ENCODE measurements at regions not wholly inside any gene's neighbourhood (a gene's known extent, or its start where the extent isn't known, plus 50 kb on each side); places are given as distances from the start of the nearest gene placed in this dataset.
"Not testable (repeated sequence)": the region's sequence is repeated elsewhere in the genome, so short reads cannot be mapped to it uniquely, and the experiment has no call there.

GRCh38 chr14:49962621-49963020 is 69.7 kb downstream of the ARF6 start:
- intact Hi-C loops (cut with micrococcal nuclease; ENCODE audit: unreplicated experiment): no loop called here

GRCh38 chr14:49965068-49965651 is 72.3 kb downstream of the ARF6 start:
- CTCF ChIA-PET; H3K4me1 ChIP-seq (ENCODE audit: insufficient read depth, low read length, poor library complexity, severe bottlenecking); POLR2A ChIA-PET (ENCODE audit: low non-redundant PET); DNase-seq (ENCODE audit: low spot score); H3K36me3 ChIP-seq (ENCODE audit: insufficient read depth, low read length, poor library complexity, severe bottlenecking); BruUV-seq (replicated peaks); intact Hi-C loops (cut with micrococcal nuclease; ENCODE audit: unreplicated experiment); H3K27me3 ChIP-seq (replicated peaks; ENCODE audit: insufficient read depth, low read depth, low read length, poor library complexity); H3K9me3 ChIP-seq (ENCODE audit: low read depth, low read length, poor library complexity, severe bottlenecking); H3K4me3 ChIP-seq (ENCODE audit: low read depth, low read length, poor library complexity, severe bottlenecking); H3K27ac ChIP-seq (ENCODE audit: low read depth, low read length, poor library complexity, severe bottlenecking): not testable (repeated sequence)

More at GRCh38 chr14:49962621-49963020, 69.7 kb downstream of the ARF6 start:
- POLR2A ChIA-PET (ENCODE audit: low non-redundant PET): no interaction called here
- BruUV-seq (replicated peaks): no TSS peak
- DNase-seq (ENCODE audit: low spot score): no peak
- Histone ChIP-seq H3K36me3 (ENCODE audit: insufficient read depth, low read length, poor library complexity, severe bottlenecking) (no peaks in the 10 kb centered on the region), H3K27ac (ENCODE audit: low read depth, low read length, poor library complexity, severe bottlenecking) (no peak overlapping the region), H3K27me3 (replicated peaks; ENCODE audit: insufficient read depth, low read depth, low read length, poor library complexity) (no peaks in the 10 kb centered on the region), H3K4me3 (ENCODE audit: low read depth, low read length, poor library complexity, severe bottlenecking) (no peak overlapping the region), H3K4me1 (ENCODE audit: insufficient read depth, low read length, poor library complexity, severe bottlenecking) (no peaks in the 10 kb centered on the region), H3K9me3 (ENCODE audit: low read depth, low read length, poor library complexity, severe bottlenecking) (no peaks in the 10 kb centered on the region)
- CTCF ChIA-PET: no interaction called here
- TF ChIP-seq CTCF (conservative IDR thresholded peaks at IDR 0.05; ENCODE audit: low read depth, low read length) (no peak), EZH2 (IDR thresholded peaks at IDR 0.05; ENCODE audit: borderline replicate concordance, low read depth, low read length, poor library complexity, severe bottlenecking) (no peak)

GRCh38 chr14:49966304-49966809 is 73.5 kb downstream of the ARF6 start:
- H3K27ac ChIP-seq (ENCODE audit: low read depth, low read length, poor library complexity, severe bottlenecking): no peak overlapping the region
- ChIA-PET CTCF (no interaction called here), POLR2A (ENCODE audit: low non-redundant PET) (interaction anchor here (0.5 kb wide), 1 partner anchor 154 kb away, joined by 15 read pairs; no protein-coding TSS in a partner anchor)
- peaks cover 11% of the 10 kb centered on the region for H3K4me1 ChIP-seq (ENCODE audit: insufficient read depth, low read length, poor library complexity, severe bottlenecking)
- H3K9me3 ChIP-seq (ENCODE audit: low read depth, low read length, poor library complexity, severe bottlenecking): no peaks in the 10 kb centered on the region
- no peak for DNase-seq (ENCODE audit: low spot score)
- H3K27me3 ChIP-seq (replicated peaks; ENCODE audit: insufficient read depth, low read depth, low read length, poor library complexity): no peaks in the 10 kb centered on the region
- intact Hi-C loops (cut with micrococcal nuclease; ENCODE audit: unreplicated experiment): no loop called here
- no TSS peak for BruUV-seq (replicated peaks)
- H3K4me3 ChIP-seq (ENCODE audit: low read depth, low read length, poor library complexity, severe bottlenecking): no peak overlapping the region
- TF ChIP-seq CTCF (conservative IDR thresholded peaks at IDR 0.05; ENCODE audit: low read depth, low read length) (no peak), EZH2 (IDR thresholded peaks at IDR 0.05; ENCODE audit: borderline replicate concordance, low read depth, low read length, poor library complexity, severe bottlenecking) (no peak)
- no peaks in the 10 kb centered on the region for H3K36me3 ChIP-seq (ENCODE audit: insufficient read depth, low read length, poor library complexity, severe bottlenecking)

Measured in A673 (cell line).